HepG2 (cell line): ENCODE measurements at regions not wholly inside any gene's neighbourhood (a gene's known extent, or its start where the extent isn't known, plus 50 kb on each side); places are given as distances from the start of the nearest gene placed in this dataset.
A peak's percentile ranks its signal among the peaks of the same experiment; 100 is the strongest.

Experiments used
- IRF2 ChIP-seq: IDR thresholded peaks from 2 replicates; pipeline ENCODE4 v1.6.1; 2018; ENCODE audit warnings: missing genetic modification reagents, missing compliant biosample characterization
- KDM2A ChIP-seq: sonication (generic); formaldehyde crosslinking; IDR thresholded peaks from 2 replicates; pipeline ENCODE4 v1.4.0; 2020; ENCODE audit warnings: low read depth, missing genetic modification reagents, borderline replicate concordance
- MED1 ChIP-seq: sonication (generic); formaldehyde crosslinking; IDR thresholded peaks from 2 replicates; pipeline ENCODE4 v1.4.0; 2020; ENCODE audit warnings: missing genetic modification reagents
- MED13 ChIP-seq: sonication (generic); formaldehyde crosslinking; IDR thresholded peaks from 2 replicates; pipeline ENCODE4 v1.5.0; 2020; ENCODE audit warnings: missing genetic modification reagents
- MTA1 ChIP-seq: sonication (generic); formaldehyde crosslinking; IDR thresholded peaks from 2 replicates; pipeline ENCODE4 v1.4.0; 2020; ENCODE audit warnings: missing genetic modification reagents, mild to moderate bottlenecking, borderline replicate concordance
- NCOA1 ChIP-seq: sonication (generic); formaldehyde crosslinking; IDR thresholded peaks from 2 replicates; pipeline ENCODE4 v1.9.0; 2021; ENCODE audit warnings: missing genetic modification reagents
- PLRG1 ChIP-seq: fragments of 450-650 bp; conservative IDR thresholded peaks from 2 replicates; pipeline ENCODE4 v1.6.1; 2016
- ZNF335 ChIP-seq: sonication (generic); formaldehyde crosslinking; IDR thresholded peaks from 2 replicates; pipeline ENCODE4 v1.4.0; 2020; ENCODE audit warnings: missing genetic modification reagents
- ZNF563 ChIP-seq: sonication (generic); formaldehyde crosslinking; IDR thresholded peaks from 2 replicates; pipeline ENCODE4 v1.8.0; 2022; ENCODE audit warnings: mild to moderate bottlenecking, moderate library complexity, missing genetic modification reagents
- ZSCAN31 ChIP-seq: sonication (generic); formaldehyde crosslinking; IDR thresholded peaks from 2 replicates; pipeline ENCODE4 v1.5.0; 2020; ENCODE audit warnings: low read depth, mild to moderate bottlenecking, missing genetic modification reagents
- TF ChIP-seq, protein P1 (sequence below): sonication (generic); formaldehyde crosslinking; IDR thresholded peaks from 2 replicates; pipeline ENCODE4 v1.5.0; 2020; ENCODE audit warnings: missing genetic modification reagents
- TF ChIP-seq, protein P2 (sequence below): sonication (generic); formaldehyde crosslinking; IDR thresholded peaks from 2 replicates; pipeline ENCODE4 v1.4.0; 2020; ENCODE audit warnings: missing genetic modification reagents, mild to moderate bottlenecking, borderline replicate concordance
- TF ChIP-seq, protein P3 (sequence below): sonication (generic); formaldehyde crosslinking; IDR thresholded peaks from 2 replicates; pipeline ENCODE4 v1.8.0; 2022; ENCODE audit warnings: missing genetic modification reagents, mild to moderate bottlenecking, borderline replicate concordance
- TF ChIP-seq, protein P4 (sequence below): sonication (generic); formaldehyde crosslinking; IDR thresholded peaks from 2 replicates; pipeline ENCODE4 v1.4.0; 2020; ENCODE audit warnings: missing genetic modification reagents, borderline replicate concordance
- TF ChIP-seq, protein P5 (sequence below): sonication (generic); formaldehyde crosslinking; IDR thresholded peaks from 2 replicates; pipeline ENCODE4 v1.5.0; 2020; ENCODE audit warnings: mild to moderate bottlenecking, missing genetic modification reagents, borderline replicate concordance
- TF ChIP-seq, protein P6 (sequence below): IDR thresholded peaks from 2 replicates; pipeline ENCODE4 v1.6.1; 2016; ENCODE audit warnings: control low read depth

DNA sequence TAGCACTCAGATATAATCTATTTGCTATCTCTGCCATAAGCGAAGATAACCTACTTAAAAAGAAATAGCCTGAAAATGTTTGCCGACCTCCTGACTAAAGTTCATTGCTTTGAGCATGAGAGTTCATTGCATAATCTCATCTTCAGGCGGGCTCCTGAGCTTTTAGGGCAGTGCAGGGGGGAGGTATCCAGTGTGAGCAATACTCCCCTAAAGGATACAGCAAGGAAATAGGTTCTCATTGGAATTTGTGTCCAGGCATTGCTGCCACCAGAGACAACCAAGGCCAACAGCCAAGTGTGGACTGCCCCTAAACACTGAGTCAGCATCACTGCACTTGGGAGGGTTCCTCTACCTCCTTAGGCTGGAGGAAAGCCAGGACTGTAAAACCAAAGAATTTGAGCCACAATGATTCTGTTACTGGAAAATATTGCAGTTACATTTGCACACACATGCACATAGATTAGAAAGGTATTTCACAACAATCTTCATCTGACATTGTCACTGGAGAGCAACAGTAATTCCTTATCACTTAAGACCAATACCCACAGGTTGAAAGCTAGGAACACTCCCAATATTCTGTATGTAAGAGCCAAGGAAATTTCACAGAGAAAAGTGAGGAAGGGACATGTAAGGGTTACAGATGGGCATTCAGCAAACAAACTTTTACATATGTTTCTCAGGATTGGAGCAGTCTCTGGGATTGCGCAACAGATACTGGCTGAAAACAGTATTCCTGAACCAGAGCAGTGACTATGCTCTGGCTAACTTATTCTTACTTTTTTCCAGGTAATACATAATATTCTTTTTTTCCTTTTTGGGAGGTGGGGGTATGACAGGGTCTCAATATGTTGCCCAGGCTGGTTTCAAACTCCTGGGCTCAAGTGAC lies 98.6 kb upstream of the TLE1 start (continued):
- TF ChIP-seq ZNF335 (CRISPR knock-in tag) (no peak), PLRG1 (no peak), ZSCAN31 (CRISPR knock-in tag) (no peak), KDM2A (no peak), NCOA1 (CRISPR knock-in tag) (no peak), MED1 (CRISPR knock-in tag) (no peak), ZNF563 (CRISPR knock-in tag) (no peak), IRF2 (CRISPR knock-in tag) (no peak), MED13 (CRISPR knock-in tag) (no peak), MTA1 (no peak)
- TF ChIP-seq, protein P1, sequence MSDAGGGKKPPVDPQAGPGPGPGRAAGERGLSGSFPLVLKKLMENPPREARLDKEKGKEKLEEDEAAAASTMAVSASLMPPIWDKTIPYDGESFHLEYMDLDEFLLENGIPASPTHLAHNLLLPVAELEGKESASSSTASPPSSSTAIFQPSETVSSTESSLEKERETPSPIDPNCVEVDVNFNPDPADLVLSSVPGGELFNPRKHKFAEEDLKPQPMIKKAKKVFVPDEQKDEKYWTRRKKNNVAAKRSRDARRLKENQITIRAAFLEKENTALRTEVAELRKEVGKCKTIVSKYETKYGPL (CRISPR knock-in tag), result peak; percentile 67; the same call in 1 of the 2 replicates
- TF ChIP-seq, protein P2, sequence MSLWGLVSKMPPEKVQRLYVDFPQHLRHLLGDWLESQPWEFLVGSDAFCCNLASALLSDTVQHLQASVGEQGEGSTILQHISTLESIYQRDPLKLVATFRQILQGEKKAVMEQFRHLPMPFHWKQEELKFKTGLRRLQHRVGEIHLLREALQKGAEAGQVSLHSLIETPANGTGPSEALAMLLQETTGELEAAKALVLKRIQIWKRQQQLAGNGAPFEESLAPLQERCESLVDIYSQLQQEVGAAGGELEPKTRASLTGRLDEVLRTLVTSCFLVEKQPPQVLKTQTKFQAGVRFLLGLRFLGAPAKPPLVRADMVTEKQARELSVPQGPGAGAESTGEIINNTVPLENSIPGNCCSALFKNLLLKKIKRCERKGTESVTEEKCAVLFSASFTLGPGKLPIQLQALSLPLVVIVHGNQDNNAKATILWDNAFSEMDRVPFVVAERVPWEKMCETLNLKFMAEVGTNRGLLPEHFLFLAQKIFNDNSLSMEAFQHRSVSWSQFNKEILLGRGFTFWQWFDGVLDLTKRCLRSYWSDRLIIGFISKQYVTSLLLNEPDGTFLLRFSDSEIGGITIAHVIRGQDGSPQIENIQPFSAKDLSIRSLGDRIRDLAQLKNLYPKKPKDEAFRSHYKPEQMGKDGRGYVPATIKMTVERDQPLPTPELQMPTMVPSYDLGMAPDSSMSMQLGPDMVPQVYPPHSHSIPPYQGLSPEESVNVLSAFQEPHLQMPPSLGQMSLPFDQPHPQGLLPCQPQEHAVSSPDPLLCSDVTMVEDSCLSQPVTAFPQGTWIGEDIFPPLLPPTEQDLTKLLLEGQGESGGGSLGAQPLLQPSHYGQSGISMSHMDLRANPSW (CRISPR knock-in tag), result no peak
- TF ChIP-seq, protein P3, sequence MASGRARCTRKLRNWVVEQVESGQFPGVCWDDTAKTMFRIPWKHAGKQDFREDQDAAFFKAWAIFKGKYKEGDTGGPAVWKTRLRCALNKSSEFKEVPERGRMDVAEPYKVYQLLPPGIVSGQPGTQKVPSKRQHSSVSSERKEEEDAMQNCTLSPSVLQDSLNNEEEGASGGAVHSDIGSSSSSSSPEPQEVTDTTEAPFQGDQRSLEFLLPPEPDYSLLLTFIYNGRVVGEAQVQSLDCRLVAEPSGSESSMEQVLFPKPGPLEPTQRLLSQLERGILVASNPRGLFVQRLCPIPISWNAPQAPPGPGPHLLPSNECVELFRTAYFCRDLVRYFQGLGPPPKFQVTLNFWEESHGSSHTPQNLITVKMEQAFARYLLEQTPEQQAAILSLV, result no peak
- TF ChIP-seq, protein P4, sequence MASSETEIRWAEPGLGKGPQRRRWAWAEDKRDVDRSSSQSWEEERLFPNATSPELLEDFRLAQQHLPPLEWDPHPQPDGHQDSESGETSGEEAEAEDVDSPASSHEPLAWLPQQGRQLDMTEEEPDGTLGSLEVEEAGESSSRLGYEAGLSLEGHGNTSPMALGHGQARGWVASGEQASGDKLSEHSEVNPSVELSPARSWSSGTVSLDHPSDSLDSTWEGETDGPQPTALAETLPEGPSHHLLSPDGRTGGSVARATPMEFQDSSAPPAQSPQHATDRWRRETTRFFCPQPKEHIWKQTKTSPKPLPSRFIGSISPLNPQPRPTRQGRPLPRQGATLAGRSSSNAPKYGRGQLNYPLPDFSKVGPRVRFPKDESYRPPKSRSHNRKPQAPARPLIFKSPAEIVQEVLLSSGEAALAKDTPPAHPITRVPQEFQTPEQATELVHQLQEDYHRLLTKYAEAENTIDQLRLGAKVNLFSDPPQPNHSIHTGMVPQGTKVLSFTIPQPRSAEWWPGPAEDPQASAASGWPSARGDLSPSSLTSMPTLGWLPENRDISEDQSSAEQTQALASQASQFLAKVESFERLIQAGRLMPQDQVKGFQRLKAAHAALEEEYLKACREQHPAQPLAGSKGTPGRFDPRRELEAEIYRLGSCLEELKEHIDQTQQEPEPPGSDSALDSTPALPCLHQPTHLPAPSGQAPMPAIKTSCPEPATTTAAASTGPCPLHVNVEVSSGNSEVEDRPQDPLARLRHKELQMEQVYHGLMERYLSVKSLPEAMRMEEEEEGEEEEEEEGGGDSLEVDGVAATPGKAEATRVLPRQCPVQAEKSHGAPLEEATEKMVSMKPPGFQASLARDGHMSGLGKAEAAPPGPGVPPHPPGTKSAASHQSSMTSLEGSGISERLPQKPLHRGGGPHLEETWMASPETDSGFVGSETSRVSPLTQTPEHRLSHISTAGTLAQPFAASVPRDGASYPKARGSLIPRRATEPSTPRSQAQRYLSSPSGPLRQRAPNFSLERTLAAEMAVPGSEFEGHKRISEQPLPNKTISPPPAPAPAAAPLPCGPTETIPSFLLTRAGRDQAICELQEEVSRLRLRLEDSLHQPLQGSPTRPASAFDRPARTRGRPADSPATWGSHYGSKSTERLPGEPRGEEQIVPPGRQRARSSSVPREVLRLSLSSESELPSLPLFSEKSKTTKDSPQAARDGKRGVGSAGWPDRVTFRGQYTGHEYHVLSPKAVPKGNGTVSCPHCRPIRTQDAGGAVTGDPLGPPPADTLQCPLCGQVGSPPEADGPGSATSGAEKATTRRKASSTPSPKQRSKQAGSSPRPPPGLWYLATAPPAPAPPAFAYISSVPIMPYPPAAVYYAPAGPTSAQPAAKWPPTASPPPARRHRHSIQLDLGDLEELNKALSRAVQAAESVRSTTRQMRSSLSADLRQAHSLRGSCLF (CRISPR knock-in tag), result no peak
- TF ChIP-seq, protein P5, sequence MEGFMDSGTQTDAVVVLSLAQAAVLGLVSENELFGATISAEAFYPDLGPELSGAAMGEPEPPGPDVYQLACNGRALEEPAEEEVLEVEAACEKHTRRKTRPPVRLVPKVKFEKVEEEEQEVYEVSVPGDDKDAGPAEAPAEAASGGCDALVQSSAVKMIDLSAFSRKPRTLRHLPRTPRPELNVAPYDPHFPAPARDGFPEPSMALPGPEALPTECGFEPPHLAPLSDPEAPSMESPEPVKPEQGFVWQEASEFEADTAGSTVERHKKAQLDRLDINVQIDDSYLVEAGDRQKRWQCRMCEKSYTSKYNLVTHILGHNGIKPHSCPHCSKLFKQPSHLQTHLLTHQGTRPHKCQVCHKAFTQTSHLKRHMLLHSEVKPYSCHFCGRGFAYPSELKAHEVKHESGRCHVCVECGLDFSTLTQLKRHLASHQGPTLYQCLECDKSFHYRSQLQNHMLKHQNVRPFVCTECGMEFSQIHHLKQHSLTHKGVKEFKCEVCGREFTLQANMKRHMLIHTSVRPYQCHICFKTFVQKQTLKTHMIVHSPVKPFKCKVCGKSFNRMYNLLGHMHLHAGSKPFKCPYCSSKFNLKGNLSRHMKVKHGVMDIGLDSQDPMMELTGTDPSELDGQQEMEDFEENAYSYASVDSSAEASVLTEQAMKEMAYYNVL (CRISPR knock-in tag), result peak; percentile 60; the same call in 1 of the 2 replicates
- TF ChIP-seq, protein P6, sequence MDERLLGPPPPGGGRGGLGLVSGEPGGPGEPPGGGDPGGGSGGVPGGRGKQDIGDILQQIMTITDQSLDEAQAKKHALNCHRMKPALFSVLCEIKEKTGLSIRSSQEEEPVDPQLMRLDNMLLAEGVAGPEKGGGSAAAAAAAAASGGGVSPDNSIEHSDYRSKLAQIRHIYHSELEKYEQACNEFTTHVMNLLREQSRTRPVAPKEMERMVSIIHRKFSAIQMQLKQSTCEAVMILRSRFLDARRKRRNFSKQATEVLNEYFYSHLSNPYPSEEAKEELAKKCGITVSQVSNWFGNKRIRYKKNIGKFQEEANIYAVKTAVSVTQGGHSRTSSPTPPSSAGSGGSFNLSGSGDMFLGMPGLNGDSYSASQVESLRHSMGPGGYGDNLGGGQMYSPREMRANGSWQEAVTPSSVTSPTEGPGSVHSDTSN (CRISPR knock-in tag), result no peak
